ENCODE measurements at regions not wholly inside any gene's neighbourhood (a gene's known extent, or its start where the extent isn't known, plus 50 kb on each side); places are given as distances from the start of the nearest gene placed in this dataset.

GRCh38 chr3:76661527-76662250, 378.2 kb upstream of the ROBO2 start:
- H3K27ac Mint-ChIP-seq, result no peak overlapping the region
- H3K4me3 Mint-ChIP-seq (ENCODE audit: low read depth), result no peak overlapping the region
- H3K4me1 Mint-ChIP-seq (ENCODE audit: low read depth), result no peaks in the 10 kb centered on the region
- DNase-seq (ENCODE audit: low spot score), result no peak
- H3K9me3 Mint-ChIP-seq, result peaks cover 12% of the 10 kb centered on the region
- no peaks in the 10 kb centered on the region for H3K27me3 Mint-ChIP-seq (ENCODE audit: low read depth)
- H3K36me3 Mint-ChIP-seq (ENCODE audit: low read depth), result no peaks in the 10 kb centered on the region
- intact Hi-C loops (cut with micrococcal nuclease), result no loop called here

GRCh38 chr3:76664816-76665215, 375.1 kb upstream of the ROBO2 start:
- H3K27me3 Mint-ChIP-seq (ENCODE audit: low read depth), result no peaks in the 10 kb centered on the region
- intact Hi-C loops (cut with micrococcal nuclease), result no loop called here

DNA sequence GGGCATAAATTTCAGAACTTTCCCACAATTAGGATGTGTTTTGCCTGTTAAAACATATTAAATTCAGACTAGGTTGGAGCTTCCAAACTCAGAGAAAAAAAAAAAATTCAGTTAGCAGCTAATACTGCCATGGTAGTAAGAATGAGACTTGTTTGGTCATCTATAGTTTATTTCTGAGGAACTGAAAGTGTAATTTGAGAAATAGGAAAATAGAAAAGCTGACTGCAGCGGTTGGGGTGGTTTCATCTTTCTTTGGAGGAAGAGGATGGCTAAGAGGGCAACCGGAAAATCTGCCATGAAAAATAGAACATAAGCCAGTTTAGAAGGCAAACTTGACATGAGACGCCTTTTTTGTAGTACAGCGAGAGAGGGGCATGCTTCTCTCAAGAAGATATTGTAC, 371.2 kb upstream of the ROBO2 start:
- intact Hi-C loops (cut with micrococcal nuclease), result no loop called here
- no peak for DNase-seq (ENCODE audit: low spot score)
- Mint-ChIP-seq H3K9me3 (peaks cover 21% of the 10 kb centered on the region), H3K4me1 (ENCODE audit: low read depth) (no peaks in the 10 kb centered on the region), H3K27ac (no peak overlapping the region), H3K36me3 (ENCODE audit: low read depth) (no peaks in the 10 kb centered on the region), H3K27me3 (ENCODE audit: low read depth) (no peaks in the 10 kb centered on the region), H3K4me3 (ENCODE audit: low read depth) (no peak overlapping the region)

More at GRCh38 chr3:76664816-76665215, 375.1 kb upstream of the ROBO2 start:
- H3K27ac Mint-ChIP-seq, result no peak overlapping the region
- H3K4me3 Mint-ChIP-seq (ENCODE audit: low read depth), result no peak overlapping the region
- no peaks in the 10 kb centered on the region for H3K36me3 Mint-ChIP-seq (ENCODE audit: low read depth)
- no peak for DNase-seq (ENCODE audit: low spot score)
- peaks cover 12% of the 10 kb centered on the region for H3K9me3 Mint-ChIP-seq
- H3K4me1 Mint-ChIP-seq (ENCODE audit: low read depth), result no peaks in the 10 kb centered on the region

- H3K27ac Mint-ChIP-seq, result no peak overlapping the region
- no peak for DNase-seq (ENCODE audit: low spot score)
- peaks cover 21% of the 10 kb centered on the region for H3K9me3 Mint-ChIP-seq
- no peaks in the 10 kb centered on the region for H3K36me3 Mint-ChIP-seq (ENCODE audit: low read depth)
- no peaks in the 10 kb centered on the region for H3K27me3 Mint-ChIP-seq (ENCODE audit: low read depth)
- intact Hi-C loops (cut with micrococcal nuclease), result no loop called here
- no peaks in the 10 kb centered on the region for H3K4me1 Mint-ChIP-seq (ENCODE audit: low read depth)
- H3K4me3 Mint-ChIP-seq (ENCODE audit: low read depth), result no peak overlapping the region
These were observed 370.6 kb upstream of the ROBO2 start for GRCh38 chr3:76669322-76669721.

DNA sequence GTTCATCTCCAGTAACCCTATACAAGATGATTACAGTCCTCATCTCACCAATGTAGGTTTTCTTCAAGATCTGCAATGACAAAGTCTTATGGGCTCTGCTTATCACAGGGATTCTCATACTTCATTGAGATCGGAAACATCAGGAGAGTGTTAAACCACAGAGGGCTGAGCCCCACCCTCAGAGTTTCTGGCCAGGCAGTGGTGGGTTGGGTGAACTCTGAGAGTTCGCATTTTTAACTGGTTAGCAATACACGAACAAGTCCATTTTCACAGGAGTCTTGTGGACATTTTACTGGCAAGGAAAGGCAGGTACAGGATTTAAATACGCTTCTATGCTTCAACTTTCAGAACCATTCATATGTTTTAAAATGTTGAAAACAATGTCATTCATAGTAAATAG, 366.7 kb upstream of the ROBO2 start:
- Mint-ChIP-seq H3K36me3 (ENCODE audit: low read depth) (no peaks in the 10 kb centered on the region), H3K4me3 (ENCODE audit: low read depth) (no peak overlapping the region)

DNA sequence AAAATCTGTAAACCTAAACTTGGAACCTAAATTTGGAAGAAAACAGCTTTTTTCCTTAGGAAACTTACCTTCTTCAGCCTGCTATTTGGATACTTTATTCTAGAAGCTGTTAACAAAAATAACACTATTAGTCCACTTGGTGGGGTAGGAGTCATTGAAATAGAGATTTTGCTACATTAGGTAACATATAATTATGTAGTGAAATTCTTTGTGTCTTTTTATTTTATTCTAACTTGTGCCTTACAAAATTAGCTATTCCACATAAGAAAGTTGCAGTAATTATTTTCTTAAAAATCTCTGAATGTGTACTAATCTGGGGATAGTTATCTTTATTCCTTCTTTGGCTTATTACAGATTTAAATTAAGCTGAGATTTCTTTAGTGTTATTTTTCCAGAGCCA, 360.4 kb upstream of the ROBO2 start:
- no peaks in the 10 kb centered on the region for H3K36me3 Mint-ChIP-seq (ENCODE audit: low read depth)
- no peaks in the 10 kb centered on the region for H3K4me1 Mint-ChIP-seq (ENCODE audit: low read depth)
- H3K4me3 Mint-ChIP-seq (ENCODE audit: low read depth), result no peak overlapping the region
- no peak for DNase-seq (ENCODE audit: low spot score)
- H3K9me3 Mint-ChIP-seq, result peaks cover 17% of the 10 kb centered on the region
- no peak overlapping the region for H3K27ac Mint-ChIP-seq
- no peaks in the 10 kb centered on the region for H3K27me3 Mint-ChIP-seq (ENCODE audit: low read depth)
- intact Hi-C loops (cut with micrococcal nuclease), result no loop called here

More for the DNA sequence above, 366.7 kb upstream of the ROBO2 start:
- intact Hi-C loops (cut with micrococcal nuclease), result no loop called here
- H3K27me3 Mint-ChIP-seq (ENCODE audit: low read depth), result no peaks in the 10 kb centered on the region
- H3K9me3 Mint-ChIP-seq, result peaks cover 17% of the 10 kb centered on the region
- H3K4me1 Mint-ChIP-seq (ENCODE audit: low read depth), result no peaks in the 10 kb centered on the region
- no peak for DNase-seq (ENCODE audit: low spot score)
- H3K27ac Mint-ChIP-seq, result no peak overlapping the region

- H3K27me3 Mint-ChIP-seq (ENCODE audit: low read depth), result no peaks in the 10 kb centered on the region
- no peaks in the 10 kb centered on the region for H3K4me1 Mint-ChIP-seq (ENCODE audit: low read depth)
- H3K4me3 Mint-ChIP-seq (ENCODE audit: low read depth), result no peak overlapping the region
- DNase-seq (ENCODE audit: low spot score), result no peak
- no peak overlapping the region for H3K27ac Mint-ChIP-seq
- no peaks in the 10 kb centered on the region for H3K36me3 Mint-ChIP-seq (ENCODE audit: low read depth)
- peaks cover 27% of the 10 kb centered on the region for H3K9me3 Mint-ChIP-seq
- intact Hi-C loops (cut with micrococcal nuclease), result no loop called here
These were observed 356.6 kb upstream of the ROBO2 start for GRCh38 chr3:76683256-76683655.

GRCh38 chr3:76684946-76685345, 355.0 kb upstream of the ROBO2 start:
- Mint-ChIP-seq H3K27ac (no peak overlapping the region), H3K9me3 (peaks cover 39% of the 10 kb centered on the region), H3K4me1 (ENCODE audit: low read depth) (no peaks in the 10 kb centered on the region), H3K27me3 (ENCODE audit: low read depth) (no peaks in the 10 kb centered on the region), H3K36me3 (ENCODE audit: low read depth) (no peaks in the 10 kb centered on the region), H3K4me3 (ENCODE audit: low read depth) (no peak overlapping the region)
- intact Hi-C loops (cut with micrococcal nuclease), result no loop called here
- no peak for DNase-seq (ENCODE audit: low spot score)

DNA sequence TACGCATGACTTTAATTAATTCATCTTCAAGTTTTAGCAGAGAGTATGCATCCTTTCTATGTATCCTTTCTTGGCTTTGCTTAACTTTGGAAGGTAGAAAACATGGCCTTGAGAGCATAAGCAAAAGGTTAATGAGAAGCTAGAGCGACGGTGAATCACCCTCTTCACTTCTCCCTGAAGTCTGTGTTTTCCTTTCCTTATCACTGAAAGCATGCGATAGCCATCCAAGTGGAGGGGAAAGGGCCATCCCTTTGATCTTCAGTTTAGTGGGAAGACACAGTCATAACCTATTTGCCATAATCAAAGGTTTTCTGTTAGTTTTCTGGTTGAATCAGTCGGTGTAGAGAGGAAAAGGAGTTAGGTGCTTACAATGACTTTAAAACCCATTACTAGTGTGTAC, 354.0 kb upstream of the ROBO2 start:
- DNase-seq (ENCODE audit: low spot score), result no peak
- Mint-ChIP-seq H3K36me3 (ENCODE audit: low read depth) (no peaks in the 10 kb centered on the region), H3K4me3 (ENCODE audit: low read depth) (no peak overlapping the region), H3K27ac (no peak overlapping the region), H3K27me3 (ENCODE audit: low read depth) (no peaks in the 10 kb centered on the region), H3K9me3 (peaks cover 39% of the 10 kb centered on the region), H3K4me1 (ENCODE audit: low read depth) (no peaks in the 10 kb centered on the region)
- intact Hi-C loops (cut with micrococcal nuclease), result no loop called here

GRCh38 chr3:76687019-76687418, 352.9 kb upstream of the ROBO2 start:
- intact Hi-C loops (cut with micrococcal nuclease), result no loop called here
- Mint-ChIP-seq H3K4me1 (ENCODE audit: low read depth) (no peaks in the 10 kb centered on the region), H3K36me3 (ENCODE audit: low read depth) (no peaks in the 10 kb centered on the region), H3K4me3 (ENCODE audit: low read depth) (no peak overlapping the region), H3K27ac (no peak overlapping the region), H3K9me3 (peaks cover 37% of the 10 kb centered on the region), H3K27me3 (ENCODE audit: low read depth) (no peaks in the 10 kb centered on the region)
- DNase-seq (ENCODE audit: low spot score), result no peak

DNA sequence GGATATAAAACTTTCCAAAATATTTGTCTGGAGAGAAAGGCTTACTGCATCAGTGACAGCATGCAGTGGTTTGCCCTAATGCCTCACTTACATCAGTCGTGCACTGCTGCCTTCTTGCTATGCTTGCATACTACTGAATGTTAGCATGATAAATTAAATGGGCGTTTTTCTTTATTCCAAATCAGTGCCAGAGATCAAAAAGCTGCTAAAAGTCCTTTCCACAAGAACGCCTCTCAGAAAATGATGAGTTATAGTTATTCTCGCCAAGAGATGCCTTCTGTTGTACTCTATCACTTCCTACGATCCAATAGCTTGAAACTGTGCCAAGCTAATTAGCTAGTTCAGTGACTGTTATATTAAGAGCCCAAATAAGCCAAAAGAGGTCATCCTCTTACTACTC, 345.8 kb upstream of the ROBO2 start:
- Mint-ChIP-seq H3K4me1 (ENCODE audit: low read depth) (no peaks in the 10 kb centered on the region), H3K27ac (no peak overlapping the region), H3K4me3 (ENCODE audit: low read depth) (no peak overlapping the region), H3K36me3 (ENCODE audit: low read depth) (no peaks in the 10 kb centered on the region), H3K9me3 (peaks cover 35% of the 10 kb centered on the region), H3K27me3 (ENCODE audit: low read depth) (no peaks in the 10 kb centered on the region)
- no peak for DNase-seq (ENCODE audit: low spot score)
- intact Hi-C loops (cut with micrococcal nuclease), result no loop called here

GRCh38 chr3:76698136-76698706, 341.7 kb upstream of the ROBO2 start:
- H3K4me3 Mint-ChIP-seq (ENCODE audit: low read depth), result no peak overlapping the region
- H3K27me3 Mint-ChIP-seq (ENCODE audit: low read depth), result no peaks in the 10 kb centered on the region
- H3K36me3 Mint-ChIP-seq (ENCODE audit: low read depth), result no peaks in the 10 kb centered on the region
- H3K27ac Mint-ChIP-seq, result no peak overlapping the region
- no peak for DNase-seq (ENCODE audit: low spot score)
- no peaks in the 10 kb centered on the region for H3K4me1 Mint-ChIP-seq (ENCODE audit: low read depth)
- intact Hi-C loops (cut with micrococcal nuclease), result no loop called here
- H3K9me3 Mint-ChIP-seq, result peaks cover 35% of the 10 kb centered on the region

DNA sequence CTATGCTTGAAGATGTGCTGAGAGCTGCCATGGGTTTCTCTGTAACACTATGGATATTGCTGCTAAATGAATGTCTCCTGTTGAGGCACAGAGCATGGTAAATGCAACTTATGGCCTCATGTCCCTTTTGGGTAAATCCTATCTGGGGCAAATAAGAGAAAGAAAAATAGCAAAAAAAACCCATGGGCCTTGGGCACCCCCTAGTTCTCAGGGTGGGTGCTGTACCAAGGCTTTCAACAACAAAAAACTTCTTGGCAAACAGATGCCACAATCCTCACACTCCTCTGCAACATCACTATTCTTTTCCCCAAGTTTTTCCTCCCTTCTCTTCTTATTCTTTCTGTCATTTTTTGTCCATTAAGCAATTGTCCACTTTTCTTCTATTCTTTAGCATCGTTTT, 340.1 kb upstream of the ROBO2 start:
- Mint-ChIP-seq H3K4me3 (ENCODE audit: low read depth) (no peak overlapping the region), H3K36me3 (ENCODE audit: low read depth) (no peaks in the 10 kb centered on the region), H3K27ac (no peak overlapping the region), H3K27me3 (ENCODE audit: low read depth) (no peaks in the 10 kb centered on the region), H3K9me3 (peaks cover 35% of the 10 kb centered on the region), H3K4me1 (ENCODE audit: low read depth) (no peaks in the 10 kb centered on the region)
- intact Hi-C loops (cut with micrococcal nuclease), result no loop called here
- no peak for DNase-seq (ENCODE audit: low spot score)
